SK-N-SH (cell line): ENCODE measurements at regions not wholly inside any gene's neighbourhood (a gene's known extent, or its start where the extent isn't known, plus 50 kb on each side); places are given as distances from the start of the nearest gene placed in this dataset.

Experiments
- CTCF ChIA-PET: fragments of 300-600, 350-600 bp; formaldehyde crosslinking; extraction: SDS; loops from one replicate; lab custom pipeline; 2021; lab: Yijun Ruan, JAX
- POLR2A ChIA-PET: fragments of 350-600 bp; sonication (Branson Sonifier 250); formaldehyde crosslinking; extraction: SDS; loops from one replicate; lab custom pipeline; 2020; ENCODE audit warnings: antibody characterized with exemption, inconsistent platforms; lab: Yijun Ruan, JAX
- DNase-seq: peaks from one replicate; pipeline ENCODE4 v3.0.0; 2012
- H2AFZ ChIP-seq: fragments of 200-600 bp; sonication (generic); 2 replicates; pipeline ENCODE4 v1.8.1; 2016; ENCODE audit warnings: antibody characterized with exemption, mild to moderate bottlenecking, low read depth
- H3F3A ChIP-seq: fragments of 200-600 bp; sonication (generic); replicated peaks from 2 replicates; pipeline ENCODE3; 2016; ENCODE audit warnings: antibody characterized with exemption, mild to moderate bottlenecking; ENCODE audit not compliant: insufficient read depth
- H3K27ac ChIP-seq, 2 experiments: fragments of 200-500 bp in 1 of 2; fragments of 200-600 bp in 1 of 2; sonication (Bioruptor generic) in 1 of 2; sonication (generic), shearing (Covaris generic) in 1 of 2; 2 replicates each; pipeline versions ENCODE4 v1.5.1 to v1.6.1; 2014 to 2016; ENCODE audit warnings: low read depth in 2 of 2, inconsistent platforms in 1 of 2, low read length in 1 of 2, mild to moderate bottlenecking in 1 of 2, mixed read lengths in 1 of 2
- H3K27me3 ChIP-seq: fragments of 200-600 bp; sonication (generic), shearing (Covaris generic); 2 replicates; pipeline ENCODE4 v1.6.1; 2016; ENCODE audit warnings: mixed run types; ENCODE audit not compliant: insufficient read depth
- H3K36me3 ChIP-seq, 2 experiments: fragments of 200-500 bp in 1 of 2; fragments of 200-600 bp in 1 of 2; sonication (Bioruptor generic) in 1 of 2; sonication (generic) in 1 of 2; replicated peaks in 1 of 2; 2 replicates each; pipeline versions ENCODE3 to v1.5.1; 2014 to 2016; ENCODE audit warnings: low read length in 1 of 2, mild to moderate bottlenecking in 1 of 2; ENCODE audit not compliant: insufficient read depth in 2 of 2, control insufficient read depth in 1 of 2
- H3K4me1 ChIP-seq, 2 experiments: fragments of 200-500 bp in 1 of 2; fragments of 200-600 bp in 1 of 2; sonication (Bioruptor generic) in 1 of 2; sonication (generic), shearing (Covaris generic) in 1 of 2; 2 replicates each; pipeline versions ENCODE4 v1.5.1 to v1.6.1; 2014 to 2016; ENCODE audit warnings: low read depth in 1 of 2, low read length in 1 of 2, mixed run types in 1 of 2; ENCODE audit not compliant: insufficient read depth in 2 of 2, control insufficient read depth in 1 of 2
- H3K4me2 ChIP-seq: fragments of 200-600 bp; sonication (generic), shearing (Covaris generic); 2 replicates; pipeline ENCODE4 v1.6.1; 2017; ENCODE audit warnings: mixed run types
- H3K4me3 ChIP-seq, 2 experiments: fragments of 200-500 bp in 1 of 2; fragments of 200-600 bp in 1 of 2; sonication (Bioruptor generic) in 1 of 2; sonication (generic), shearing (Covaris generic) in 1 of 2; 2 replicates each; pipeline versions ENCODE4 v1.5.1 to v1.8.1; 2014 to 2016; ENCODE audit warnings: low read depth in 2 of 2, inconsistent platforms in 1 of 2, low read length in 1 of 2, mild to moderate bottlenecking in 1 of 2, mixed read lengths in 1 of 2, moderate library complexity in 1 of 2
- H3K79me2 ChIP-seq: fragments of 200-600 bp; sonication (generic); 2 replicates; pipeline ENCODE4 v1.8.1; 2017; ENCODE audit warnings: mild to moderate bottlenecking; ENCODE audit not compliant: insufficient read depth
- H3K9ac ChIP-seq: fragments of 200-600 bp; sonication (generic); 2 replicates; pipeline ENCODE4 v1.6.1; 2017; ENCODE audit warnings: mixed run types
- H3K9me2 ChIP-seq: fragments of 200-600 bp; sonication (generic); 2 replicates; pipeline ENCODE4 v1.6.1; 2017; ENCODE audit warnings: mixed run types
- H3K9me3 ChIP-seq: fragments of 200-600 bp; sonication (generic); 2 replicates; pipeline ENCODE4 v1.6.1; 2017; ENCODE audit warnings: mixed run types, mild to moderate bottlenecking, moderate library complexity
- H4K20me1 ChIP-seq: fragments of 200-600 bp; sonication (generic); 2 replicates; pipeline ENCODE4 v1.6.1; 2017; ENCODE audit warnings: mild to moderate bottlenecking, mixed run types; ENCODE audit not compliant: insufficient read depth
- CHD2 ChIP-seq: fragments of 150-350 bp; IDR thresholded peaks from 2 replicates; pipeline ENCODE4 v1.6.1; 2018; ENCODE audit warnings: low read length; ENCODE audit not compliant: partially characterized antibody
- CTCF ChIP-seq: fragments of 200-600 bp; sonication (generic); IDR thresholded peaks from 2 replicates; pipeline ENCODE4 v1.6.1; 2017; ENCODE audit warnings: antibody characterized with exemption, mild to moderate bottlenecking, moderate library complexity
- FOSL2 ChIP-seq: IDR thresholded peaks from 2 replicates; pipeline ENCODE4 v1.4.0; 2012; ENCODE audit warnings: low read depth, mild to moderate bottlenecking, moderate library complexity, borderline replicate concordance
- GABPA ChIP-seq: IDR thresholded peaks from 2 replicates; pipeline ENCODE4 v1.4.0; 2012; ENCODE audit warnings: low read depth, mild to moderate bottlenecking
- IRF3 ChIP-seq: fragments of 150-350 bp; IDR thresholded peaks from 2 replicates; pipeline ENCODE4 v1.6.1; 2016; ENCODE audit warnings: mild to moderate bottlenecking, low read depth, low read length
- ZBTB33 ChIP-seq: IDR thresholded peaks from 2 replicates; pipeline ENCODE4 v1.4.0; 2012; ENCODE audit warnings: low read depth, borderline replicate concordance
- WGBS: methylation state at CpG from one replicate; pipeline ENCODE4 v1.1.6; 2017; ENCODE audit warnings: low lambda C conversion rate; 5-methylcytosine and 5-hydroxymethylcytosine counted together

- no peak overlapping the region for H2AFZ ChIP-seq
- no peaks in the 10 kb centered on the region for H3K4me1 ChIP-seq
- TF ChIP-seq GABPA: no peak
- TF ChIP-seq FOSL2: no peak
- TF ChIP-seq IRF3: no peak
- no peak for TF ChIP-seq CHD2
- H3K27me3 ChIP-seq: no peaks in the 10 kb centered on the region
- H3K9ac ChIP-seq: no peak overlapping the region
- no peak overlapping the region for H3K27ac ChIP-seq
- H3K4me3 ChIP-seq: no peak overlapping the region
- 3% methylated on average over 4 of the region's 4 CpGs for WGBS
- no peaks in the 10 kb centered on the region for H3K79me2 ChIP-seq
- CTCF ChIA-PET: no interaction called here
- no peaks in the 10 kb centered on the region for H3K9me2 ChIP-seq
- no peaks in the 10 kb centered on the region for H4K20me1 ChIP-seq
- no peaks in the 10 kb centered on the region for H3F3A ChIP-seq
- H3K9me3 ChIP-seq: no peaks in the 10 kb centered on the region
- DNase-seq: no peak
- no peaks in the 10 kb centered on the region for H3K36me3 ChIP-seq
- no peak overlapping the region for H3K4me2 ChIP-seq
- POLR2A ChIA-PET: no interaction called here
Measured at GRCh38 chr19:28363254-28363653, 849.7 kb downstream of the UQCRFS1 start.

GRCh38 chr19:28359431-28360414 lies 853.2 kb downstream of the UQCRFS1 start:
- H3K4me2 ChIP-seq: no peak overlapping the region
- ChIA-PET POLR2A (no interaction called here), CTCF (no interaction called here)
- H2AFZ ChIP-seq: no peak overlapping the region
- H3K27ac ChIP-seq: no peak overlapping the region
- no peaks in the 10 kb centered on the region for H3K27me3 ChIP-seq
- DNase-seq: no peak
- H3K79me2 ChIP-seq: no peaks in the 10 kb centered on the region
- 3% methylated on average over 2 of the region's 2 CpGs for WGBS
- H4K20me1 ChIP-seq: no peaks in the 10 kb centered on the region
- TF ChIP-seq ZBTB33: no peak
- no peak overlapping the region for H3K9ac ChIP-seq
- no peaks in the 10 kb centered on the region for H3F3A ChIP-seq
- H3K9me2 ChIP-seq: no peaks in the 10 kb centered on the region
- H3K4me1 ChIP-seq: no peaks in the 10 kb centered on the region
- H3K36me3 ChIP-seq: no peaks in the 10 kb centered on the region
- no peaks in the 10 kb centered on the region for H3K9me3 ChIP-seq
- H3K4me3 ChIP-seq: no peak overlapping the region

- Histone ChIP-seq H4K20me1 (no peaks in the 10 kb centered on the region), H3K36me3 (no peaks in the 10 kb centered on the region), H3K4me3 (no peak overlapping the region), H2AFZ (no peak overlapping the region), H3K9me3 (no peaks in the 10 kb centered on the region), H3K79me2 (no peaks in the 10 kb centered on the region), H3F3A (no peaks in the 10 kb centered on the region), H3K27ac (no peak overlapping the region), H3K9me2 (no peaks in the 10 kb centered on the region), H3K4me1 (no peaks in the 10 kb centered on the region), H3K9ac (no peak overlapping the region), H3K4me2 (no peak overlapping the region), H3K27me3 (no peaks in the 10 kb centered on the region)
- WGBS: 3% methylated on average over 2 of the region's 2 CpGs
- no peak for DNase-seq
- no peak for TF ChIP-seq CTCF
- CTCF ChIA-PET: no interaction called here
- POLR2A ChIA-PET: no interaction called here
Measured at GRCh38 chr19:28358633-28359032, 854.3 kb downstream of the UQCRFS1 start.
